NCI-H226 (cell line): ENCODE measurements at regions not wholly inside any gene's neighbourhood (a gene's known extent, or its start where the extent isn't known, plus 50 kb on each side); places are given as distances from the start of the nearest gene placed in this dataset.

ENCODE experiments used
- DNase-seq: peaks from one replicate; pipeline ENCODE4 v3.0.0-alpha.2; 2015

GRCh38 chr4:148795156-148795864 lies 353.1 kb upstream of the NR3C2 start:
- peak; percentile 99 for DNase-seq

- peak; percentile 56 for DNase-seq
These were observed 351.0 kb upstream of the NR3C2 start for GRCh38 chr4:148793221-148793620.

- peak; percentile 86 for DNase-seq
These were observed 348.5 kb upstream of the NR3C2 start for GRCh38 chr4:148790691-148791090.

GRCh38 chr4:148790246-148790645 lies 348.0 kb upstream of the NR3C2 start:
- no peak for DNase-seq

- no peak for DNase-seq
These were observed 345.7 kb upstream of the NR3C2 start for GRCh38 chr4:148787831-148788477.

GRCh38 chr4:148787285-148787684 lies 345.1 kb upstream of the NR3C2 start:
- DNase-seq = no peak

- no peak for DNase-seq
These were observed 344.5 kb upstream of the NR3C2 start for GRCh38 chr4:148786699-148787098.

GRCh38 chr4:148782284-148782683 lies 340.1 kb upstream of the NR3C2 start:
- DNase-seq = no peak

- peak; percentile 56 for DNase-seq
These were observed 338.3 kb upstream of the NR3C2 start for GRCh38 chr4:148780426-148781005.

- no peak for DNase-seq
These were observed 337.6 kb upstream of the NR3C2 start for GRCh38 chr4:148779771-148780170.

GRCh38 chr4:148778980-148779675 lies 336.9 kb upstream of the NR3C2 start:
- peak; percentile 53 for DNase-seq

GRCh38 chr4:148776941-148777340 lies 334.7 kb upstream of the NR3C2 start:
- DNase-seq = peak; percentile 36

GRCh38 chr4:148774134-148774533 lies 331.9 kb upstream of the NR3C2 start:
- no peak for DNase-seq

GRCh38 chr4:148773313-148773712 lies 331.1 kb upstream of the NR3C2 start:
- DNase-seq = no peak

- no peak for DNase-seq
These were observed 328.6 kb upstream of the NR3C2 start for GRCh38 chr4:148770848-148771247.

- no peak for DNase-seq
These were observed 328.2 kb upstream of the NR3C2 start for GRCh38 chr4:148770377-148770776.

- DNase-seq = no peak
These were observed 322.5 kb upstream of the NR3C2 start for GRCh38 chr4:148764720-148765119.

GRCh38 chr4:148757171-148757570 lies 315.0 kb upstream of the NR3C2 start:
- no peak for DNase-seq

GRCh38 chr4:148749403-148749802 lies 307.2 kb upstream of the NR3C2 start:
- no peak for DNase-seq

GRCh38 chr4:148747721-148748268 lies 305.6 kb upstream of the NR3C2 start:
- no peak for DNase-seq

GRCh38 chr4:148740701-148741100 lies 298.5 kb upstream of the NR3C2 start:
- DNase-seq = no peak

- no peak for DNase-seq
These were observed 295.0 kb upstream of the NR3C2 start for GRCh38 chr4:148737061-148737770.
